ENCODE measurements at regions not wholly inside any gene's neighbourhood (a gene's known extent, or its start where the extent isn't known, plus 50 kb on each side); places are given as distances from the start of the nearest gene placed in this dataset.
A peak's percentile ranks its signal among the peaks of the same experiment; 100 is the strongest.

DNA sequence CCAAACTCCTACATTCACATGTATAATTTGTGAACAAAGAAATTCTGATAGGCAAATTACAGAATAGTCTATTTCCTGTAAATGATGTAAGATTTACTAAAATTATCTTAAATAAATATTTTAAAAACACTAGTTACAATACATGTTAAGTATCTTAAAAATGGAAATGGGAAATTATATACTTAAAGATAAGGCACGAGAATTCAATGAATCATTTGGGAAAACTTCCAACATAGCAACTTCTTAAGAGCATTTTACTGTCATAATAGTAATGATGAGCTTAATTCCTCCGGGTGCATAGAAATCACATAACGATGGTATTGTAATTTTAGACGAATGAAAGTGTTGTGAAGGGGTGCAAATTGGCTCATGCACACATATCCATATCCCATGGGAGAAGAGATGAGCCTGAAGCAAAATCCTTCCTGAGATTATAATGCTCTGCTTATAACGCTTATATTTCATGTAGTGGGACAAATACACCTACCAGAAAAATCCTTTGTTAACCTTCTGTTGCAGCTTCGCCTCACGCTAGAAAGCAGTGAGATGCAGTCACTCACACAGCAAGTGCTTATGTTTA is 873.5 kb downstream of the PDHA2 start:
- DNase-seq = peak; percentile 1

DNA sequence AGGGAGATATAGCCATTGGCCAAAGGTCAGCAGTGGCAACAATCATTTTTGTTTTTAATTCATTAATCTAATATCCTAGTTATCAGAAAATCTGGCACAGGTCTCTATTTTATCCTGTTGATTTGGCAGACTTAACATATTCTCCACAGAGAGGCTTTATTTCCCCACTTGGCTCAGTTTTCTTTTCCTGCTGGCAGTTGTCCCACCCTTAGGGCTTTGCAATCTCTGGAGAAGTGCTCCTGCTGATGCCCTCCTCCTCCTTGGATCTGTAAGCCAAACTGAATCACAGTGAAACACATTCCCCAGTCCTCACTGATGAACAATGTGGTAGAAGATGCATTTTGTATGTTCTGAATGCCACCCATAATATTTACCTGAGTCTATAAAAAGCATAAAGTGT is 889.7 kb downstream of the PDHA2 start:
- no peak for DNase-seq

DNA sequence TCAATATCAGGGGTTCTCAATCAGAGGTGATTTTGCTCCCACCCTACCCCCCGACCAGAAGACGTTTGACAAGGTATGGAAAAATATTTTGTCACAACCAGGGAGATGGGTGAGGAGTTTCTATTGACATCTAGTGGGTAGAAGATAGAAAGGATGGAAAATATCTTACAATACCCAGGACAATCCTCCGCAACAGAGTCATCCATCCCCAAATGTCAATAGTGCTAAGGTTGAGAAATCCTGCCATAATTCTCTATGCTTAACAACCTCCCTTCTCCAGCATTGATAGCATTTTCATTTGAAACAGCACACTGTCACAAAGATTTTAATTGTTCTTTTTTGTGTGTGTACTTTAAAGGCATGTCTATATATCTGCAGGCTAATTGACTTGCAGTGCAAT is 890.5 kb downstream of the PDHA2 start:
- no peak for DNase-seq

DNA sequence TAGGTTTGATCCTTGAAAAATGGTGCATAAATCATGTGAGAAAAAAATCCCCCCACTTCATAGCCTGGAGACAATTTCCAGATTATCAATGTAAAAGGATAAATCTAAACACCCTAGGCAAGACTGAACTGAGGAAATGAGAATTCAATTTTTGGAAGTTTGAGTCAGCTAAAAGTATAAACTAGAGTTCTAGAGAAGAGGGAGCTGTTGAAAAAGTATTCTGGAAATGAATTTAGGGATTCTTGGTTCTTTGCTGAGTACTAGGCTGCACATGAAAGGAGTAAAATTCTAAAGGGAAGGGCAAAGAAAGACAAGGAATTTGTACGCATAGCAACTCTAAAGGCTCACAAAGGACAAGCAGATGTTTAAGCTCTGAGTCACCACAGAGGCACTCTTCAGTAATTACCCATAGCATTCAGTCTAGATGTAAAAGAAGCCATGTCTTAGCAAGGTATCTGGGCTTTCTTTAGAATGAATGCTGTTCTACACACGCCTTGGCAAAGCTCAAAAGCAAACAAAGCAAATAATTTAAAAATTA is 896.5 kb downstream of the PDHA2 start:
- DNase-seq = peak; percentile 1

DNA sequence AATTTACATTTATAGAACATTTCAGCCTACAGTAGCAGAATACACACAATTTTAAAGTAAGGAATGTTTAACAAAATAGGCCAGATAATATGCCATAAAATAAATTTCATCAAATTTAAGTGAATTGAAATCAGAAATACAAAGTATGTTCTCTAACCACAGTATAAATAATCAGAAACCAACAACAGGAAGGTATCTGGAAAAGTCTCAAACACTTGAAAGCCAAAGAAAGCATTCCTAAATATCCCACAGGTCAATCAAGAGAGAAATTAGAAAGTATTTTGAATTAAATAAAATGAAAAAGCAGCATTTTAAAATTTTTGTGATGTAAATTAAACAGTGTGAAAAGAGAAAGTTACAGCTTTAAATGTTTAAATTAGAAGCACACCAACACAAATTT is 899.2 kb downstream of the PDHA2 start:
- no peak for DNase-seq

DNA sequence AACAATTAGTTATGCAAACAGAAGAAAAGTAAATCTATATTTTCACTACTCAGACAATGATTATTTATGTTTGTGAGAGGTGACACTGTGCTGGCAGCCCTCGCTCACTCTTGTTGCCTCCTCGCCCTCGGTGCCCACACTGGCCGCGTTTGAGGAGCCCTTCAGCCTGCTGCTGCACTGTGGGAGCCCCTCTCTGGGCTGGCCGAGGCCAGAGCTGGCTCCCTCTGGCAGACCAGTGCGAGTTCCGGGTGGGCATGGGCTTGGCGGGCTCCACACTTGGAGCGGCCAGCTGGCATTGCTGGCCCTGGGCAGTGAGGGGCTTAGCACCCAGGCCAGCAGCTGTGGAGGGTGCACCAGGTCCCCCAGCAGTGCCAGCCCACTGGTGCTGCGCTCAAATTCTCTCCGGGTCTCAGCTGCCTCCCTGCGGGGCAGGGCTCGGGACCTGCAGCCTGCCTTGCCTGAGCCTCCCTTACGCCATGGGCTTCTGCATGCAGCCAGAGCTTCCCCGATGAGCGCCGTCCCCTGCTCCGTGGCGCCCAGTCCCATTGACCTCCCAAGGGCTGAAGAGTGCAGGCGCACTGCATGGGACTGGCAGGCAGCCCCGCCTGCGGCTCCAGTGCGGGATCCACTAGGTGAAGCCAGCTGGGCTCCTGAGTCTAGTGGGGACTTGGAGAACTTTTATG is 902.6 kb downstream of the PDHA2 start:
- DNase-seq = no peak

DNA sequence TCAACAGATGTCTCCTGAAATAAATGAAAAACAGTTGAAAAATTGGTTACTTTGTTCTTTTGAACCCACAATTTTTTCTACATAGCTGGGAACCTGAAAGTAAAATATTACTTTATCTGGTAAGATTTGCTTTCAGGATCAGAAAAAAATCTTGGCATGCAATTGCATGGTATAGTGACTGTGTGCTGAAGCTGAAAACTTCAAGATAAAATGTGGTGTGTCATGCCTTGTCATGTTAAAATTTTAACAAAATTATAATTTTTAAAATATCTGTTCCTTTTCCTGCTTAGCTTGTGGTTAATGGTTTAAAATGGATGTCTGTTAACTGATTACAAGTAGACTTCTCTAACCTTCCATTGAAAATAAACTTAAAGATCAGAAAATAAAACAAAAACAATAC is 904.8 kb downstream of the PDHA2 start:
- no peak for DNase-seq

DNA sequence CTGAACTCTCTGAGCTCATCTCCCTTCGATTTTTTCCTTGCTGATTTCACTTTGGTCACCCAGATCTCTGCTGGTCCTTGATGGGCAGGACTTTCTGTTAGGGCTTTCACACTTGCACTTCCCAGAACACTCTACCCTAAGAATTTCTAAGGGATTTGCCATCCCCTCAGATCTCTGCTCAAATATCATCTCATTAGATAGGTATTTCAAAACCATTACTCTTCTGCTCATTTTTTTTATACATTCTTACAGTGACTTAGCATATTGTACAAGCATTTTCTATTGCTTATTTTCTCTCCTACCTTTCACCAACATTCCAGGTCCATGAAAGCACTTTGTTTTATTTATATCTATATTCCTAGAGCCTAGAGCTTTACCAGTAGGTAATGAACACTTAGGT is 913.3 kb downstream of the PDHA2 start:
- no peak for DNase-seq

DNA sequence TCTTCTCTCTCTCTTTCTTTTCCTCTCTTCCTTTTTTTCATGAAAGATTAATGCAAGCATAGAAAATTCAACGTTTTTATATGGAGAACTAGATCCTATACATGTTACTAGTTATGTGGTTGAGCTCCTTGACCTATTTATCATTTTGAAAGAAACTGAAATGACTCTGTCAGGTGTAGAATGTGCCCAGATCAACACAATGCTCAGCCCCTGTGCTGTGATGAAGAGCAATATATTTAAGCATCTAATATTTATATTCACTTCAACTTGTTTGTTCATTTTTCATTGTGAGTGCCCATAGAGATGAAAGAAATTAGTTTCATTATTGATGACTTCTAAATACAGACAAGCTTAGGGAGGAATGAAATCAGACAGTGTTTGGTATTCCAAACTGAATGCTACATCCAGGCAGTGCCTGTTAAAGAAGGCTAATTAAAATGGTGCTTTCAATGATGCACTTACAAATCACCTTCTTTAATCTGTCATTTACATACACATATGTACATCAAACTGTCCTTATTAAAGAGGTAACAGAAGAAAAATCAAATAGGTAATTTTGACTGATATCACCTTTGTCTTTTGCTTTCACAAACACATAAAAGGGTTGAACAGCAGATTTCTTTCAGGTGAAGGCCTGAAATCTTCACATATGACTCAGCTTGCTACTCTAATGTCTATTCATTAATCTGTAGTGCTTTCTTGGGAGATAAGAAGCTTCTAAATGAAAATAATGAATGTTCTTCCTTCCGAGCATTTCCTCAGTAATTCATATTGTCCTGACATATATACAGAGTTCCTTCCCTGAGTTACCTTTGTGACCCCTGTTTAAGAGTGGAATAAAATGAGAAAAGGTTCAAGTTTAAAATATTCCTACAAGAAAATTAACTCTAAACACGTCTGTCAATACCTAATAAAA is 915.9 kb downstream of the PDHA2 start:
- no peak for DNase-seq

DNA sequence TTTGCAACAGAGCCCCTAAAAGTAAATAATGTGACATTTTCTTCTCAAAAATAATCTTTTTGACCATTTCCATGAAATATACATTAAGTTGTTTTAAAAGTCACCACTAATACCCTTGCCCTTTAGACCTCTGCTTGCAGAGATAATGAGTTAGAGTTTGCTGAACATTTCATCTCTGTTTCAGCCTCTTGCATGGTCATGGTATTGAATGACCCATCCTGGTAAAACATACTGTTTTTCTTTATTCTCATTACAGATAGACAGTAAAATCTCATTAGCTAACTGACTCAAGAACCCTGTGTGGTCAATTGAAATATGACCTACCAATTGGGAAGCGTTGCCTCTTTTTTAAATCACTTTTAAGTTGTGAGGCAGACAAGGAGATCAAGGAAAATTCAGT is 916.7 kb downstream of the PDHA2 start:
- DNase-seq = no peak

DNA sequence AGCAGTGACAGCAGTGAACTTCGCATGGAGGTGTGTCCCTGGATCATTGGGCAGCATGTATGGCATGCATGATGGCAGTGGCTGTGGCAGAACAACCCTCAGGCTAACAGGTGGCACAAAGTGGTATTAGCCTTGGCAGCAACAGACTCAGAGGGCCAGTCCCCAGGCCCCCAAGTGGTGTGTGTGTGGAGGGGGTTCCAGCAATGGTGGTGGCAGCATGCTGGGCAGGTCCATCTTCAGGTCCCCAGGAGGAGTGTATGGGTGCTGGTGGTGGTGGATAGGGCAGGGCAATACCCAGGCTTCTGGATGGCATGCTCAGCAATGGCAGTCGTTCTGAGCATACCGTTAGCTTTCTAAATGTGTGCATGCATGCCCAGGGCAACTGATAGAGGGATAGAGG is 923.7 kb downstream of the PDHA2 start:
- no peak for DNase-seq

DNA sequence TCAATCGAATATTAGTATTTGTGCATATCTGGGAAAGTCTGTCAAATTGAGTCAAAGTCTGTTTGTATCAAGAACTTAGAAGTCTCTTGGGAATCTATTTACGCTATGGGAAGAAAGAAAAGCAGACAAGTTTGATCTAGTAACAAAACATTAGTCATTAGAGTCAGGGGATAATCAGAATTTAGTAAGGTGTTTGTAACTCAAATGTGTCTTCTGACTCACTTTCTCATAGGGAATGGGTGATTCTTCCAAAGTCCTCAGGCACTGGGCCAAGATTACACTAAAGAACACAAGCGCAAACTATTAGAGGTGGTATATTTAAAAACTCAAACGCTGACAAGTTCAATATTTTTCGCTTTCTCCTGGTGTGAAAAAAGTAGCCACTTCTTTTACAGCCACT is 926.5 kb downstream of the PDHA2 start:
- no peak for DNase-seq

DNA sequence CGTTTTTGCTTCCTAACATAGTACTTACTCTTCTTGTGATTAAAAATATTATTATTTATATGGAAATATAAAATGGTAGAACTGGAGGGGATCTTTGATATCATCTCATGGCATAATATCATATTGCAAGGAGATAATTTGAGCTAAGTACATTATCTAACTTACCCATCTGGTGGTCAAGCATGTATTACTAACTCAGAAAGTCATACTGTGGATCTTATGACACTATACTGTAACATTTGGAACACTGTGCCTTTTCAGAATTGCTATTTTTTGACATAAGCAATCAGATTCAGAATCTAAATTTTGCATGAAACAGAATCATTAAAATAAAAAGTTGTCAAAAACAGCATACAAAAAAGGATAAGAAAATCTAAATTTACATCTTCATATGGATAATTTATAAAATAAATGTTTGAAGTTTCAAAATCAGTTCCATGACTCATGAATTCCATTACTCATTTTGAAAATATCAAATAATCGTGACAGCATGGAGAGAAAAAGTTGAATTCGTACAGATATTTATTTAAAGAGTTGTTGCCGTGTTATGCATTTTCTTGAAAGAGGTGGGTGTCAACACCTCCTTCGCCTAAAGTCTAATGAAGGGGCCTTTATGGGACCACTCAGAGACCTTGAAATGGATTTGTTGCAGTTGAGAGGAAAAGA is 928.1 kb downstream of the PDHA2 start:
- DNase-seq = no peak

DNA sequence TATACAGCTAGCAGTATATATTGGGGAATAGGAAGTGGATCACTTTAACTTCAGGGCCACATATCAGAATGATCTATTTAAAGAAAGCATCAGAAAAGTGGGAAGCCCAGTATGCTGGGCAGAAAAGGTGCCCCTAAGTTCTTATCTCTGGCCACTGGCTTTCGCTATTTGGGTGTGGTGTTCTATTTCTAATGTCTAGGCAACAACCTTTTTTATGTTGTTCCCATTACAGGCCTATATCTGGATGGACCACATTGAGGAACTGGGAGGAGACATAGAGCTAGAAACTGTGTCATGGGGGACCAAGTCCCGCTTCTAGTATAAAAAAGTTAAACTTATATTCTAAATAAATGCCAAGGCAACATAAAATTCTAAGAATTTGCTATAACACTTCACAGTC is 935.6 kb downstream of the PDHA2 start:
- DNase-seq = no peak

DNA sequence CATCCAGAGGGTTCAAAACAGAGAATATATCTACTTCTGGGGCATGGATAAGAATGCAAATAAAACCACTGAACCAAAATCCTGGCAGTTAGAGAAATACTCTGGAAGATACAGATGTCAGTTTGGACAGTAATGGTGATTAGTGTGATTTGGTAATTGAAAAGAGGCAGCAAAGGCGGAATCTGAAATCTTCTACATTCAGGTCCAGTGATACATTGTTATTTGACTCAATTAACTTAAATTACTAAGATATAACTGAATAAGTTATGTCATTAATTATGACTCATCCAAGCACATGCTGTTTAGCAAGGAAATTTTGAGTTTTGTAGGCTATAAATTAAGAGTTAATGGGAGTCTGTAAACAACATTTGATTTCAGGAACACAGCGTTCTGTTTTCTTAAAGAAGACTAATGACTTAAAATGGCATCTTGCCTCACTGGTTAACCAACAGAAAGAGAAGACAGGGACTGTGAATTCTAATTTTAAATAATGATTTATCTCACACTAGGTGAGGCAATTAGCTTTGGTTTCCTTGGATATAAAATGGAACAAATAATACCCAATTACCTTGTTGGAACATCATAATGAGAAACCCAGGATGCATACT is 937.1 kb downstream of the PDHA2 start:
- no peak for DNase-seq

DNA sequence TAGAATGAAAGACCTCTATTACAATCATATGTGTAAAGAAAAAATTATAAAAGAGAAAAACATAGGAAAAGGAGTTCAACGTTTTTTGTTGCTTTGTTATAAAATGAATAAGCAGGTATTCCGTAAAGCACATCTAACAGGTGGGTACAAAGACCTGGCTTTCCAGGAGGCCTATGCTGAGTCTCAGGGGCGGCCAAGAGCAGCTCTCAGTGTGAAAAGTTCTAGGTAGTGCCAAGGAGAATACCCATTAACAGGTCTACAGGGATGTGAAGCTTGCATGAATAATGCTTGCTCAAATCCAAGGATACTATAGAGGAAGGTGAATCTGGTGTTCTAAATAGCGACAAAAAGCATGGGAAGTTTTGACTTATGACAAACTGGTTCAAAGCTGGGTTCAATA is 944.4 kb downstream of the PDHA2 start:
- DNase-seq = no peak

DNA sequence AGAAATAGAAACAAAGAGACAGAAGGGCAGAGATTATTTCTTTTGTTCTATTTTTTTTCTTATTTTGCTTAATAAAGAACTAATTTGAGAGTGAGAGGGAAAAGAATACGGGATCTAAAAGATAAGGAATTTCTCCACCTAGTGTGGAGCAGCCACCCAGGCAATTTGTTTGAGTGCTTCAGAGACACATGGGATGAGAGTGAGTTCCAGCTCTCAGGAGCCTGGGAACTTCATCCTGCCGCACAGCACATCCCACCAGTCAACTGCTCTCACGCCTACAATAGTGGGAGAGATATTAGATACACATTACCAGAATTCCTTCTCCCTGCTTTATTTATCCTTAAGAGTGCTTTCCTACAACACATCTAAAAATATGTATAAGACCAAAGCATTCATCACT is 946.4 kb downstream of the PDHA2 start:
- no peak for DNase-seq

DNA sequence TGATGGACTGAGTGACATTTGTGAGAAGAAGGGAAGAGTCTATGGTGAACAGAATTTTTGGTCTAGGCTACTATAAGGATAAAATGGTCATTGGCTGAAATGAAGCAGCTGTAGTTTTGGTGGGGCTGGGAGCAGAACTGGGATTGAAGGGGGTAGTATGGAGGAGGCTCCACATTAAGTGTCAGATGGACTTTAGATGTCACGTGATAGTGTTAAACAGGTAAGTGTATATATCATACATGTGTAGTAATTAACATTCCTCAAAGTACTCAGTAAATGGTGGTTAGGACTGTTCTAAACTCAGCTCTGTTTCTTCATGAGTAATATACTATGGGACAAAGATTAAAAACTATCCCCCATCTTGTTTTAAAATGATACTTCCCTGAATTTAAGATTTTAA is 947.9 kb downstream of the PDHA2 start:
- DNase-seq = no peak

DNA sequence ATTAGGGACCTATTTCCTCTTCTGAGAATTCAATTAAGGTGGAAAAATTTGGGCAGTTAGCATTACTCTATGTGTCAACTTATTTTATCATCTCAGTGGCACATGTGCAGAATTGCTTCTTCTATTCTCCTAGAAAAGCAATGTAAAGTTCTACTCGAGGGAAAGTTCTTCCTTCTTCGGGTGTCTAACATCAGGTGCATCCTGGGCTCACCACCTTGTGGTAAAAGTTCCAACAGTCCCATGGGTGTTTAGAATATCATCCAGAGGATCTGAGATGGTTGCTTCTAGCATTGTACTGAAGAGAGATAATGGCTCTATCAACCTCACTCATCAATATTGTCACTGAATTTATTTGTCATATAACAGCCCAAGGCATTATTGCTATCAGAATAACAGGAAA is 969.7 kb downstream of the PDHA2 start:
- DNase-seq = no peak

DNA sequence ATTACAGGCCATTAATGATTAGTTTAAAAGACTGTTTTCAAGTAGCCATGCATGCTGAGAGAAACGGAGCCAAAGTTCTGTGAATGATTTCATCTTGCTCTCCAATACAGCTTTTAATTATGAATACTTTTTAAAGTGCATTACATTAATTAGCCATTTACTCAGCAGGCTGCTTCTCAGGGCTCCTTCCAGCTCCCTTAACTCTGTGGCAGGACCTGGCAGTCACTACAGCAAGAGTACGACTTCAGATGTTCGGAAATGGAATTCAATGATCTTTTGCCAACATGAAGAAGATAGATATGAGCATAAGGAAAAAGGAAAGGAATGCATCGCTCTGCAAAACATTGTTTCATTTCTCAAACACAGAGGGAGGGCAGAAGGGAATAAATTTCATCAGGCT is 987.2 kb downstream of the PDHA2 start:
- DNase-seq = no peak

DNA sequence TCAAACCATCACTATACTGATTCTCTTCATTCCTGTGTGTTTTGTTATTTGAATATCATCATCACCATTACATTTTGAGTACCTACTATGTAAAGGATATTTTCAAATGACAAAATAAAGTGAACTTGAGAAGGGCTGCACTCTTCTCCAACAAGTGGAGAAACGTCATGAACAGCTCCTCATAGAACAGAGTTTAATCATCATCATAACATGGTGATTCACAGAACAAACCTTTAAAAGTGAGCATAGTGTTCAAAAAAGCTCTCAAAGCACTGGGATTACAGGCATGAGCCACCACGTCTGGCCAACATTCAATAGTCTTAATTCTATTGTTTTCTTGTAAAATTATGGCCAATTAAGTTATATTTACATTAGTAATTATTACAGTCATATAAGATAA is 993.9 kb downstream of the PDHA2 start:
- no peak for DNase-seq

DNA sequence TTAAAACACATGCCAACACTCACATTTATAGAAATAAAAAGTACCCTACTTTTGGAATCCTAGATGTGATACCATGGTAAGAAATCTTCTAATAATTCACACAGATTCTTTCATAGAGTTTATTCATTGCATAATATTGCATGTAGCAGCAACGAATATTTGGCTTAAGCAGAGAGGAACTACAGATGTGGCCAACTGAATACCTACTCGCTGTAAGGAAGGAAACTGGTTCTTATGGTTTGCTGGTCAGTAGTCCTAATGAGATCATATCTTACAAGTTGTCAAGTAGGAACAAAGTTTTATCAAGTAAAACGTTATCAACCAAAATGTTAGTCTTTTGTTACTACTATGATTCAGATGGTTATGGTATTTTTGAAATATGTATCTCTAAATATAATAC is 996.1 kb downstream of the PDHA2 start:
- no peak for DNase-seq

DNA sequence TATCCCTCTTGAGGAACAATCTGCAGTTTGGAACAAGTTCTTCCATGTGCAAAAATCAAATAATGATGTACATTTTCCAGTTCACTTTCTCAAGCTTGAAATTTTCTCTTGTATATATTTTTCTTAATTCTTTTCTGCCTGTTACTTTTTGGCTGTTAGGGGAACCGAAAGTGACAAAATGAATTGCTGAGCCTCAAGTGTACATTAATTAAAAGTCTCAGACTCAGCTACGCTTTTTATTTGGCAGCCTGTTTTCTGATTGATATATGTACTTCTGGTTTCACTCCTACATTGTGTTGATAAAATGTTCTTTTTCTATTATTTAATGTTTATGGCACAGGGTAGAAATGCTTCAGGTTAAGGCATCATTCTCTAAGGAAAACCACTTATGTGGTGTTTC is 999.5 kb downstream of the PDHA2 start:
- no peak for DNase-seq

Data from NCI-H82 (cell line).